ENCODE measurements at regions not wholly inside any gene's neighbourhood (a gene's known extent, or its start where the extent isn't known, plus 50 kb on each side); places are given as distances from the start of the nearest gene placed in this dataset.
"Not testable (repeated sequence)": the region's sequence is repeated elsewhere in the genome, so short reads cannot be mapped to it uniquely, and the experiment has no call there.

DNA sequence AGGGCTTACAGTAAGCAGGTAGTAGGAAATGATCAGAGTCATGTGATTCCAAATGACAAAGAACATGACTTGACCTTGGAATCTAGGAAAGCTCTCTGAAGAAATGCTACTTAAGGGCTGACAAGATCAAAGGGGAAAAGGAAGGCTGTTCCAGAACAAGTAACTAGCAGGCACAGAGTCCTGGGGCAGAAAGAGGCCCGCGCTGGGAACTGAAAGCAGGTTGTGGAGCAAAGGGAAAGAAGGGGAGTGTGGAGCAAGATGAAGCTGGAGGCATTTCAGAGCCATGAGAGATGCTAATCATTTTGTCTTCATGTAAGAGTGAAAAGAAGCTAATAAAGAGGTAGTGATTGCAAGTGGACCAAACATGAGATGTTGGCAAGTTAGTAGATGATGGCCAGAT lies 397.5 kb downstream of the DTWD2 start:
- DNase-seq = no peak
- H3K27ac ChIP-seq (ENCODE audit: insufficient read depth, low read length, poor library complexity, severe bottlenecking) = no peak overlapping the region
- no peak overlapping the region for H3K4me3 ChIP-seq (ENCODE audit: insufficient read depth, low read depth, low read length, poor library complexity, severe bottlenecking)
- no peaks in the 10 kb centered on the region for H3K9me3 ChIP-seq (ENCODE audit: control insufficient read depth, low read length)
- no peaks in the 10 kb centered on the region for H3K27me3 ChIP-seq (replicated peaks; ENCODE audit: control insufficient read depth, insufficient read depth, low read length, poor library complexity, severe bottlenecking)
- no peaks in the 10 kb centered on the region for H3K4me1 ChIP-seq (ENCODE audit: control insufficient read depth, insufficient read depth, low read length, poor library complexity, severe bottlenecking)
- H3K36me3 ChIP-seq (ENCODE audit: control insufficient read depth, insufficient read depth, low read length) = no peaks in the 10 kb centered on the region

DNA sequence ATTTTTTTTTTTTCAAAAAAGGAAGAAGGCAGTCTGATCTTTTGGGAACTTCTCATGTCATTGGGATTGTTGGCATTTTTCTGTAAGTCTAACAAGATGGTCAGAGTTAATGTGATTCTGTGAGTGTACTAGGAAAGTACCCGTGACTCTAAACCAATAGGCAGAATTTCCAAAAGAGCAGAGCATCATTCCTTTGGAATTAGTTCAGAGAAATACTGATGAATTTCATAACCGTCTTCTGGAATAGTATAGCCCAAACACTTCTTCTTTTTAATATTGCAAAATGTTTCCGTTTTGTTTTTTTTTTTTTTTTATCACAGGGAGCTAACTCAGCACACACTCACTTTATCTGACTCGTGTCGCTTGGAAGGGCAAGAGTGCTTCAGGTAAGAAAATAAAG lies 407.4 kb downstream of the DTWD2 start:
- Histone ChIP-seq H3K27ac (ENCODE audit: insufficient read depth, low read length, poor library complexity, severe bottlenecking) (no peak overlapping the region), H3K36me3 (ENCODE audit: control insufficient read depth, insufficient read depth, low read length) (no peaks in the 10 kb centered on the region), H3K27me3 (replicated peaks; ENCODE audit: control insufficient read depth, insufficient read depth, low read length, poor library complexity, severe bottlenecking) (no peaks in the 10 kb centered on the region), H3K4me3 (ENCODE audit: insufficient read depth, low read depth, low read length, poor library complexity, severe bottlenecking) (no peak overlapping the region), H3K9me3 (ENCODE audit: control insufficient read depth, low read length) (no peaks in the 10 kb centered on the region), H3K4me1 (ENCODE audit: control insufficient read depth, insufficient read depth, low read length, poor library complexity, severe bottlenecking) (no peaks in the 10 kb centered on the region)
- DNase-seq = no peak

DNA sequence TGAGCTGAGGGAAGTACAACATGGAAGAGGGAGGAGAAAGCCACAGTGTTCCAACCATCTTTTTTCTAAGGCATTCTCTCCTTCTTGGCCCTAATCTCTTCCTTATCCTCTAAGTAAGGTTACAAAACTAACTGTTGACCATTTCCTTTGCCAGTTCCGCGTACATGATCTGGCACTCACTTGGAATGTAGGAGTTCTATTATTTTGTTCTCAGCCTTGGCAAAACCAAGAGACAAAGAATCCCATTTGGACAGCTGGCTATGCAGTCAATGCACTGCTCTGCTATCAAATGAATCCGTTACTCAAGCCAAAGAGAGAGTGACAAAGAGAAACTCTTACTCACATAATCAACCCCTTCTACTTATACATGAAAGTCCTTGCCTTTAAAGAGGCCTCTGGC lies 410.3 kb downstream of the DTWD2 start:
- H3K27ac ChIP-seq (ENCODE audit: insufficient read depth, low read length, poor library complexity, severe bottlenecking) = no peak overlapping the region
- H3K36me3 ChIP-seq (ENCODE audit: control insufficient read depth, insufficient read depth, low read length) = no peaks in the 10 kb centered on the region
- no peaks in the 10 kb centered on the region for H3K27me3 ChIP-seq (replicated peaks; ENCODE audit: control insufficient read depth, insufficient read depth, low read length, poor library complexity, severe bottlenecking)
- no peaks in the 10 kb centered on the region for H3K4me1 ChIP-seq (ENCODE audit: control insufficient read depth, insufficient read depth, low read length, poor library complexity, severe bottlenecking)
- H3K4me3 ChIP-seq (ENCODE audit: insufficient read depth, low read depth, low read length, poor library complexity, severe bottlenecking) = no peak overlapping the region
- no peaks in the 10 kb centered on the region for H3K9me3 ChIP-seq (ENCODE audit: control insufficient read depth, low read length)
- no peak for DNase-seq

DNA sequence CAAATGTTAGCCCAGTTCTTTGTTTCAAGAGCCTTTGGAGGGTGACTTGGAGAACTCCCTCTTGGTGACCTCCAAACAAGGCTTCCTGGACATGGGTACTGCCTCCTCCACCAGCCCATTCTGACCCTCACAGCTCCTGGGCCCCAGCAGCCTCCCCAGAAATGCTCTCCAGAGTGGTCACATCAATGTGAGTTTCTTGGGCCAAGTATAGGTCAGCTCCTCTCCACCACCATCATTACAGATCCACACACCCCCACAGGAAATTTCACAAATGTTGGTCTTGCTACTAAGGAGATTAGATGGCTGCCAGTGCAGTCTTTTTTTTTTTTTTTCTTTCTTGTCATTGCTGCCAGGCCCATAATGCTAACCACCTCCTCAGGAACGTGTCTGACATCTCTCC lies 410.7 kb downstream of the DTWD2 start:
- no peak for DNase-seq
- Histone ChIP-seq H3K4me3 (ENCODE audit: insufficient read depth, low read depth, low read length, poor library complexity, severe bottlenecking) (no peak overlapping the region), H3K9me3 (ENCODE audit: control insufficient read depth, low read length) (no peaks in the 10 kb centered on the region), H3K4me1 (ENCODE audit: control insufficient read depth, insufficient read depth, low read length, poor library complexity, severe bottlenecking) (no peaks in the 10 kb centered on the region), H3K27me3 (replicated peaks; ENCODE audit: control insufficient read depth, insufficient read depth, low read length, poor library complexity, severe bottlenecking) (no peaks in the 10 kb centered on the region), H3K36me3 (ENCODE audit: control insufficient read depth, insufficient read depth, low read length) (no peaks in the 10 kb centered on the region), H3K27ac (ENCODE audit: insufficient read depth, low read length, poor library complexity, severe bottlenecking) (no peak overlapping the region)

DNA sequence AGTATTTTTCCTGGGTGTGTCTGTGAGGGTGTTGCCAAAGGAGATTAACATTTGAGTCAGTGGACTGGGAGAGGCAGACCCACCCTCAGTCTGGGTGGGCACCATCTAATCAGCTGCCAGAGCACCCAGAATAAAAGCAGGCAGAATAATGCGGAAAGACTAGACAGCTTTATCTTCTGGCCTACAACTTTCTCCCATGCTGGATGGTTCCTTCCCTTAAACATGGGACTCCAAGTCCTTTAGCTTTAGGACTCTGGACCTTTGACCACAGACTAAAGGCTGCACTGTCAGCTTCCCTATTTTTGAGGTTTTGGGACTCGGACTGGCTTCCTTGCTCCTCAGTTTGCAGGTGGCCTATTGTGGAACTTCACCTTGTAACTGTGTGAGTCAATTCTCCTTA lies 418.1 kb downstream of the DTWD2 start:
- not testable (repeated sequence) for H3K36me3 ChIP-seq (ENCODE audit: control insufficient read depth, insufficient read depth, low read length); H3K27ac ChIP-seq (ENCODE audit: insufficient read depth, low read length, poor library complexity, severe bottlenecking); H3K9me3 ChIP-seq (ENCODE audit: control insufficient read depth, low read length); H3K4me3 ChIP-seq (ENCODE audit: insufficient read depth, low read depth, low read length, poor library complexity, severe bottlenecking); H3K4me1 ChIP-seq (ENCODE audit: control insufficient read depth, insufficient read depth, low read length, poor library complexity, severe bottlenecking); H3K27me3 ChIP-seq (replicated peaks; ENCODE audit: control insufficient read depth, insufficient read depth, low read length, poor library complexity, severe bottlenecking); DNase-seq

DNA sequence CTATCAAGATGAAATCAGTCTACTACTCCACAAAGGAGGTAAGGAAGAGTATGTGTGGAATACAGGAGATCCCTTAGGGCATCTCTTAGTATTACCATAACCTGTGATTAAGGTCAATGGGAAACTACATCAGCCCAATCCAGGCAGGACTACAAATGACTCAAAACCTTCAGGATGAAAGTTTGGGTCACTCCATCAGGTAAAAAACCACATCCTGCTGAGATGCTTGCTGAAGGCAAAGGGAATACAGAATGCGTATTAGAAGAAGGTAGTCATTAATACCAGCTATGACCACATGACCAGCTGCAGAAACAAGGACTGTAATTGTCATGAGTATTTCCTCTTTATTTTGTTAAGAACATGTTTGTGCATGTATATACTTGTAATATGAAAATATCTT lies 418.8 kb downstream of the DTWD2 start:
- H3K27ac ChIP-seq (ENCODE audit: insufficient read depth, low read length, poor library complexity, severe bottlenecking); H3K4me3 ChIP-seq (ENCODE audit: insufficient read depth, low read depth, low read length, poor library complexity, severe bottlenecking); H3K4me1 ChIP-seq (ENCODE audit: control insufficient read depth, insufficient read depth, low read length, poor library complexity, severe bottlenecking); DNase-seq; H3K9me3 ChIP-seq (ENCODE audit: control insufficient read depth, low read length); H3K27me3 ChIP-seq (replicated peaks; ENCODE audit: control insufficient read depth, insufficient read depth, low read length, poor library complexity, severe bottlenecking); H3K36me3 ChIP-seq (ENCODE audit: control insufficient read depth, insufficient read depth, low read length): not testable (repeated sequence)

DNA sequence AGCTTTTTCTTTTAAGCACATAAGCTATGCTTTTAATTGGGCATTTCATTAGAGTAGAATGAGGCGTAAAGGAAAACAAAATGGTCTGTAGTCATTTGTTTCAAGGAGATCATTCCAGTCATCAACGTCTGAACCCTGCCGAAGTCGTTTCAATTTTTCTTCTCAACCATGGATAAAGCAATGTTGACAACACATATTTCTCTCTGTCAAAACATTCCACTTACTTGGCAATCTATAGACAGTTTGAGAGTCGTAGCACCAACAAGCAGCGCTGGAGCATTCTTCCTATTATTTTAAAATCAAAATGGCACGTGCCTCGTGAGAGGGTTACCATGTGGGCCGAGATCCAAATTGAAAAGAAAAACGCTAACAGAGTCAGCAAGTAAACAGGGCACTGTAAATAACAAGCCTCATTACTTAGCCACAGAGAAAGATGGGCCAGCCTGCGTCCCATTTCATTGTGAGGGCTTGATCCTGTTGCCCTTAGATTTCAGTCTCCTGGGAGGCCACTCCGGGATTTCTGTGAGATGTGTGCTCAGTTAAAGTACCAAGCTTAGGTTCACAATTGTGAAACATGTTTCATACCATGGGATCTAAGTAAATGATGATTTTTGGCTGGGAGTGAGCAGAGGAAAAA lies 422.9 kb downstream of the DTWD2 start:
- DNase-seq = no peak
- Histone ChIP-seq H3K4me3 (ENCODE audit: insufficient read depth, low read depth, low read length, poor library complexity, severe bottlenecking) (no peak overlapping the region), H3K36me3 (ENCODE audit: control insufficient read depth, insufficient read depth, low read length) (no peaks in the 10 kb centered on the region), H3K9me3 (ENCODE audit: control insufficient read depth, low read length) (no peaks in the 10 kb centered on the region), H3K27me3 (replicated peaks; ENCODE audit: control insufficient read depth, insufficient read depth, low read length, poor library complexity, severe bottlenecking) (no peaks in the 10 kb centered on the region), H3K27ac (ENCODE audit: insufficient read depth, low read length, poor library complexity, severe bottlenecking) (no peak overlapping the region), H3K4me1 (ENCODE audit: control insufficient read depth, insufficient read depth, low read length, poor library complexity, severe bottlenecking) (no peaks in the 10 kb centered on the region)

DNA sequence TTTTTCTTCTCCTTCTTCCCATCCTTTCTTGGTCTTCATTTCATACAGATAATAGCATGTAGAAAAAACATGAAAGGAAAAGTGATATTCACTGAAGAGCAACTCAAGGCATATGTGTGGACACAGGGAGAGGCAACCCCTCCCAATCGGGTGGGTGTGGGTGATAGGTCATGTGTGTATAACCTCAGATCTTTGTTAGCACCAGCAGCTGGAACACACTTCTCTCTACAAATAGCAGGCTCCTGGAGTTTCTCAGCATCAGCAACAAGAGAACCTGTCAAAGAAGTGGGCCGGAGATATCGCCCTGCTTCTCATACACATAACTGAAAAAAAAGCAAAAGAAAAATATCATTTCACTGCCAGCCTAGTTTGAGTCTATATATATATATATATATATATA lies 426.4 kb downstream of the DTWD2 start:
- Histone ChIP-seq H3K27me3 (replicated peaks; ENCODE audit: control insufficient read depth, insufficient read depth, low read length, poor library complexity, severe bottlenecking) (no peaks in the 10 kb centered on the region), H3K36me3 (ENCODE audit: control insufficient read depth, insufficient read depth, low read length) (no peaks in the 10 kb centered on the region), H3K4me3 (ENCODE audit: insufficient read depth, low read depth, low read length, poor library complexity, severe bottlenecking) (no peak overlapping the region), H3K27ac (ENCODE audit: insufficient read depth, low read length, poor library complexity, severe bottlenecking) (no peak overlapping the region), H3K9me3 (ENCODE audit: control insufficient read depth, low read length) (no peaks in the 10 kb centered on the region), H3K4me1 (ENCODE audit: control insufficient read depth, insufficient read depth, low read length, poor library complexity, severe bottlenecking) (no peaks in the 10 kb centered on the region)
- DNase-seq = no peak

DNA sequence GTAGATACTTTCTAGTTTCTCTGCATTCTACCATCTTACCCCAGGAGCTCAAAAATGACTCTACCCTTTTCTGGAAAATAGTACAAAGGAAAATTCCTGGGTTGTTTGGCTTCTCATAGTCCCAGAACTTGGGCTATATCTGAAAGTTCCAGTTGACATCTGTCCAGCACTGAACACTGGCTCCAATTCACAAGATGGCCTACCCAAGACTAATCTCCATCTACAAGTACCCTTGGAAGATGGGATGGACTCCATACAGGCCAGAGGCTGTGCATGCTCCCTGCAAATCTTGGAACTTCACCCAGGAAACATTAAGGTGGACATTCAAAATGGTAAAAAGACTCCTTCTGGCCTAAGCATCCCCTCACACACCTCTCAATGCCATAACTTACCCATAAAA lies 427.1 kb downstream of the DTWD2 start:
- Histone ChIP-seq H3K4me3 (ENCODE audit: insufficient read depth, low read depth, low read length, poor library complexity, severe bottlenecking) (no peak overlapping the region), H3K4me1 (ENCODE audit: control insufficient read depth, insufficient read depth, low read length, poor library complexity, severe bottlenecking) (no peaks in the 10 kb centered on the region), H3K27ac (ENCODE audit: insufficient read depth, low read length, poor library complexity, severe bottlenecking) (no peak overlapping the region), H3K36me3 (ENCODE audit: control insufficient read depth, insufficient read depth, low read length) (no peaks in the 10 kb centered on the region), H3K9me3 (ENCODE audit: control insufficient read depth, low read length) (no peaks in the 10 kb centered on the region), H3K27me3 (replicated peaks; ENCODE audit: control insufficient read depth, insufficient read depth, low read length, poor library complexity, severe bottlenecking) (no peaks in the 10 kb centered on the region)
- no peak for DNase-seq

DNA sequence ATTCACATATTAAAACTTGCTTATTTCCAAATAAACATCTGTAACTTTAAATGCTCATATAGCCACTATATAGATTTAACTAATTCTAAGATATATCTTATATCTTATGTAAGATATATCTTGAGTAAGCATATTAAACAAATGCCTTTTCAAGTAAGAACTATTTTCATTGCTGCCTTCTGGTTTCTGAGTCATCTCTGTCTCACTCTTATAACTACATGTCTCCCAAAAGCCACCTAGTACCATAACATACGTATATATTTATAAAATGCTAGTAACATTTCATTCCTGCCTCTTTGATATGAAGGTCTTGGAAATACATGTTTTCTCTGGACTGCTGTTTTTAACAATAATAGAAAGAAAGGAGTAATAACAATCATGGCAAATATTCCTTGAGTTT lies 429.5 kb downstream of the DTWD2 start:
- Histone ChIP-seq H3K9me3 (ENCODE audit: control insufficient read depth, low read length) (no peaks in the 10 kb centered on the region), H3K4me1 (ENCODE audit: control insufficient read depth, insufficient read depth, low read length, poor library complexity, severe bottlenecking) (no peaks in the 10 kb centered on the region), H3K36me3 (ENCODE audit: control insufficient read depth, insufficient read depth, low read length) (no peaks in the 10 kb centered on the region), H3K27ac (ENCODE audit: insufficient read depth, low read length, poor library complexity, severe bottlenecking) (no peak overlapping the region), H3K27me3 (replicated peaks; ENCODE audit: control insufficient read depth, insufficient read depth, low read length, poor library complexity, severe bottlenecking) (no peaks in the 10 kb centered on the region), H3K4me3 (ENCODE audit: insufficient read depth, low read depth, low read length, poor library complexity, severe bottlenecking) (no peak overlapping the region)
- DNase-seq = no peak

DNA sequence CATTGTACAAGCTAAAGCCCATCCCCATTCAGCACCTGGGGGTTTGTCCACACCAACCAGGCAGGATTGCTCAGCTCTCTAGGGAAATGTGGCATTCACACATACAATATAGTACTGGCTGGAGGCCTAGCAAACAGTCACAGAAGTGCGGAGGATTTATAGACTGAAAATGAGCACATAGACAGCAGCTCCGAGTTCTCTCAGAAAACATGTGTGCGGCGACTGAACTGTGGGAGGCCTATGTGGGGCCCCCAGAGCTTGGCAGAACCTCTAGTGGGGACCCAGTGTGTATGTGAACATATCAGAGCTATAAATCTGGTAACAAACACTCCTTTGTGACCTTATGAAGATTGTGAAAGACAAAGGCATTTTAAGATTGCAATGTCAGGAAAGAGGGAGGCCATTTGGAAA lies 431.1 kb downstream of the DTWD2 start:
- no peaks in the 10 kb centered on the region for H3K4me1 ChIP-seq (ENCODE audit: control insufficient read depth, insufficient read depth, low read length, poor library complexity, severe bottlenecking)
- no peaks in the 10 kb centered on the region for H3K36me3 ChIP-seq (ENCODE audit: control insufficient read depth, insufficient read depth, low read length)
- no peak overlapping the region for H3K4me3 ChIP-seq (ENCODE audit: insufficient read depth, low read depth, low read length, poor library complexity, severe bottlenecking)
- no peak for DNase-seq
- no peaks in the 10 kb centered on the region for H3K9me3 ChIP-seq (ENCODE audit: control insufficient read depth, low read length)
- no peaks in the 10 kb centered on the region for H3K27me3 ChIP-seq (replicated peaks; ENCODE audit: control insufficient read depth, insufficient read depth, low read length, poor library complexity, severe bottlenecking)
- no peak overlapping the region for H3K27ac ChIP-seq (ENCODE audit: insufficient read depth, low read length, poor library complexity, severe bottlenecking)

Data from effector memory CD4-positive, alpha-beta T cell (primary cell).